Adrenal gland (tissue), 5 donors: ENCODE measurements at regions not wholly inside any gene's neighbourhood (a gene's known extent, or its start where the extent isn't known, plus 50 kb on each side); places are given as distances from the start of the nearest gene placed in this dataset.

Source experiments
- POLR2A ChIP-seq, 2 donors: fragments of 450-650 bp; IDR thresholded peaks; one replicate each; pipeline ENCODE4 v1.6.1; 2017; ENCODE audit warnings: antibody characterized with exemption in 2 of 2, mild to moderate bottlenecking in 2 of 2, moderate library complexity in 1 of 2
- TF ChIP-seq, protein P1 (sequence below), 6 experiments: fragments of 450-650 bp in 4 of 6; fragments of 200-600 bp in 2 of 6; sonication (generic) in 1 of 6; IDR thresholded peaks; 1 replicate in 5 of 6; 2 replicates in 1 of 6; pipeline versions ENCODE4 v1.5.1 to v1.8.0; 2016 to 2021; ENCODE audit warnings: antibody characterized with exemption in 6 of 6, mild to moderate bottlenecking in 2 of 6, moderate library complexity in 1 of 6
- donor health status: DM: no; HTN: no; CAD: no.

- TF ChIP-seq, protein P1, sequence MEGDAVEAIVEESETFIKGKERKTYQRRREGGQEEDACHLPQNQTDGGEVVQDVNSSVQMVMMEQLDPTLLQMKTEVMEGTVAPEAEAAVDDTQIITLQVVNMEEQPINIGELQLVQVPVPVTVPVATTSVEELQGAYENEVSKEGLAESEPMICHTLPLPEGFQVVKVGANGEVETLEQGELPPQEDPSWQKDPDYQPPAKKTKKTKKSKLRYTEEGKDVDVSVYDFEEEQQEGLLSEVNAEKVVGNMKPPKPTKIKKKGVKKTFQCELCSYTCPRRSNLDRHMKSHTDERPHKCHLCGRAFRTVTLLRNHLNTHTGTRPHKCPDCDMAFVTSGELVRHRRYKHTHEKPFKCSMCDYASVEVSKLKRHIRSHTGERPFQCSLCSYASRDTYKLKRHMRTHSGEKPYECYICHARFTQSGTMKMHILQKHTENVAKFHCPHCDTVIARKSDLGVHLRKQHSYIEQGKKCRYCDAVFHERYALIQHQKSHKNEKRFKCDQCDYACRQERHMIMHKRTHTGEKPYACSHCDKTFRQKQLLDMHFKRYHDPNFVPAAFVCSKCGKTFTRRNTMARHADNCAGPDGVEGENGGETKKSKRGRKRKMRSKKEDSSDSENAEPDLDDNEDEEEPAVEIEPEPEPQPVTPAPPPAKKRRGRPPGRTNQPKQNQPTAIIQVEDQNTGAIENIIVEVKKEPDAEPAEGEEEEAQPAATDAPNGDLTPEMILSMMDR (IDR thresholded peaks at IDR 0.05): no peak
- TF ChIP-seq POLR2A (IDR thresholded peaks at IDR 0.05): no peak
These were observed 207.0 kb upstream of the CXCL12 start for GRCh38 chr10:44591911-44592310.
